Activated CD4-positive, alpha-beta memory T cell treated with anti-CD3 and anti-CD28 coated beads for 36 hours (primary cell): ENCODE measurements at regions not wholly inside any gene's neighbourhood (a gene's known extent, or its start where the extent isn't known, plus 50 kb on each side); places are given as distances from the start of the nearest gene placed in this dataset.

Experiments
- CTCF ChIA-PET: fragments of 350-600 bp; sonication (Branson Sonifier 250); formaldehyde crosslinking; loops from one replicate; lab custom pipeline; 2021; ENCODE audit warnings: antibody characterized with exemption, inconsistent platforms; lab: Charles Lee
- POLR2A ChIA-PET: fragments of 350-600 bp; sonication (Branson Sonifier 250); formaldehyde crosslinking; loops from one replicate; lab custom pipeline; 2021; ENCODE audit warnings: antibody characterized with exemption; lab: Charles Lee
- DNase-seq: peaks from one replicate; pipeline ENCODE4 v3.0.0-alpha.2; 2020
- H3K27ac Mint-ChIP-seq: one replicate; pipeline ENCODE4 v1.8.0; 2021; ENCODE audit warnings: mixed read lengths
- H3K27me3 Mint-ChIP-seq: one replicate; pipeline ENCODE4 v1.8.0; 2021; ENCODE audit warnings: mixed read lengths
- H3K36me3 Mint-ChIP-seq: one replicate; pipeline ENCODE4 v1.8.0; 2021; ENCODE audit warnings: mixed read lengths
- H3K4me1 Mint-ChIP-seq: one replicate; pipeline ENCODE4 v1.8.0; 2021; ENCODE audit warnings: low read depth, mixed read lengths
- H3K4me3 Mint-ChIP-seq: one replicate; pipeline ENCODE4 v1.8.0; 2021; ENCODE audit warnings: mild to moderate bottlenecking, mixed read lengths
- H3K9me3 Mint-ChIP-seq: one replicate; pipeline ENCODE4 v1.8.0; 2021; ENCODE audit warnings: mixed read lengths
- intact Hi-C: fragments of 100-400 bp; cut with micrococcal nuclease; formaldehyde crosslinking; loops from one replicate; pipeline ENCODE4 v1.15.1; 2023

DNA sequence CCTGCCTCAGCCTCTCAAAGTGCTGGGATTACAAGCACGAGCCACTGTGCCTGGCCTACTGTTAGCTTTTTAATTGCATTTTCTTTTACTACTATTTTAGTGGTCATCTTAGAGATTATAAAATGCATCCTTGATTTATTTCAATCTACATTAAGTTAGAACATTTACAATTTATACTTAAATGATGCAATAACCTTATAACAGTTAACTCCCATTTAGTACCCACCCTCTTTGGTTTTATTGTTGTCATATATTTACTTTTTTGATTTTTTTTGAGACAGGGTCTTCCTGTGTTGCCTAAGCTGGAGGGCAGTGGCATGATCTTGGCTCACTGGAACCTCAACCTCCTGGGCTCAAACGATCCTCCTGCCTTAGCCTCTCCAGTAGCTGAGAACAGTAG is 77.3 kb downstream of the PPCDC start:
- CTCF ChIA-PET, result interaction anchor here (0.9 kb wide), 1 partner anchor 63 kb away, joined by 3 read pairs; no protein-coding TSS in a partner anchor
- H3K27ac Mint-ChIP-seq, result no peak overlapping the region
- intact Hi-C loops, result no loop called here
- peaks cover 14% of the 10 kb centered on the region for H3K27me3 Mint-ChIP-seq
- H3K9me3 Mint-ChIP-seq, result no peaks in the 10 kb centered on the region
- POLR2A ChIA-PET, result no interaction called here
- no peak overlapping the region for H3K4me3 Mint-ChIP-seq
- no peaks in the 10 kb centered on the region for H3K36me3 Mint-ChIP-seq
- H3K4me1 Mint-ChIP-seq, result peaks cover 13% of the 10 kb centered on the region
- DNase-seq, result no peak

DNA sequence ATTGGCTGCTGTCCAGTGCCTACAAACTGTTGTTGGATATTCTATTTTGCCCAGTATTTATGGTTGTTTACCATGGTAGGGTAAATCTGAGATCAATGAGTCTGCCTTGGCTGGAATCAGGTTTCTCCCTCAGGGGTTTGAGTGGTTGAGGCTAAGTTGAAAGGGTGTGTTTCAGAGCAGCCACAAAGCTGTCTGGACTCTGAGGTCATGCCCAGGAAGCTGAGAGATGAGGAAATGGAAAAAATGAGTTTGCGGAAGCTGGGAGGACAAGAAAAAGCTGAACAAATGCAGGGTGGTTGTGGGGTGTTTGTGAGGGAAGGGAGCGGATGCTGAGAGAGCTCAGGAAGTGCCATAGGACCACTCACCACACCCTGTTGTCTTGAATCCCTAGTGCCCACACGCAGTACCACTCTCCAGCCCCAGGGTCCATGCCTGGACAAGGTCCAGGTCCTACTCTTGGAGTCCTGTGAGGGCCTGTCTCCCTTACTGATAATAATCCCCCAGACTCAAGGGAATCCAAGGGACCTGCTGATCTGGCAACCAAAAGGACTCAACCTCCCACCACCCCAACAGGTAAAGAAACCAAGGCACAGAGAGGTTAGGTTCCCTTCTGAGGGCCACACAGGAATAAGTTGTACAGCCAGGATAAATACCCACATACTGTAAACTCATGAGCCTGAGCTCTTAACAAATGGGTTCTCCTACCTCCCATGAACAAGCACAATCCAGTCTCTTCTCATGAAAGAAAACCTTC is 81.6 kb downstream of the PPCDC start:
- ChIA-PET CTCF (interaction anchor here (0.6 to 1.6 kb wide), 2 partner anchors 10 to 1292 kb away, joined by 3 to 4 read pairs; no protein-coding TSS in a partner anchor), POLR2A (interaction anchor here (1.5 kb wide), 1 partner anchor 13 kb away, joined by 5 read pairs; no protein-coding TSS in a partner anchor)
- peaks cover 4% of the 10 kb centered on the region for H3K27me3 Mint-ChIP-seq
- peaks cover 23% of the 10 kb centered on the region for H3K4me1 Mint-ChIP-seq
- peak; percentile 63 for DNase-seq
- H3K9me3 Mint-ChIP-seq, result no peaks in the 10 kb centered on the region
- H3K27ac Mint-ChIP-seq, result peak overlapping the region; percentile 28
- H3K4me3 Mint-ChIP-seq, result no peak overlapping the region
- intact Hi-C loops, result no loop called here
- no peaks in the 10 kb centered on the region for H3K36me3 Mint-ChIP-seq

DNA sequence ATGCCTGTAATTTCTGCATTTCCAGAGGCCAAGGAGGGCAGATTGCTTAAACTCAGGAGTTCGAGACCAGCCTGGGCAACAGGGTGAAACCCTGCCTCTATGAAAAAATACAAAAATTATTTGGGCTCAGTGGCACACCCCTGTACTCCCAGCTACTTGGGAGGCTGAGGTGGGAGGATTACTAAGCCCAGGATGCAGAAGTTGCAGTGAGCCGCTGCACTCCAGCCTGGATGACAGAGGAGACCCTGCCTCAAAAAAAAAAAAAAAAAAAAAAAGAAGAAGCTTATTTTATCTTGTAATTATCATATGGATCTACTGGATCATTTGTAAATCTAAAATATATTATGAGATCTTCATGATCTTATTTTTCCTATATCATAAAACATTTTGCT is 84.1 kb downstream of the PPCDC start:
- H3K4me1 Mint-ChIP-seq, result peaks cover 23% of the 10 kb centered on the region
- peaks cover 8% of the 10 kb centered on the region for H3K27me3 Mint-ChIP-seq
- no peak overlapping the region for H3K4me3 Mint-ChIP-seq
- no peak overlapping the region for H3K27ac Mint-ChIP-seq
- H3K9me3 Mint-ChIP-seq, result peaks cover under 1% of the 10 kb centered on the region
- ChIA-PET CTCF (interaction anchor here (0.5 to 1.9 kb wide), 3 partner anchors 16 to 645 kb away, joined by 3 to 9 read pairs (median 3); no protein-coding TSS in a partner anchor), POLR2A (interaction anchor here (1.0 to 1.2 kb wide), 2 partner anchors 22 to 23 kb away, joined by 5 read pairs; no protein-coding TSS in a partner anchor)
- no peaks in the 10 kb centered on the region for H3K36me3 Mint-ChIP-seq
- intact Hi-C loops, result no loop called here
- DNase-seq, result no peak

- Mint-ChIP-seq H3K4me3 (no peak overlapping the region), H3K27ac (peak overlapping the region; percentile 40), H3K9me3 (peaks cover 7% of the 10 kb centered on the region), H3K4me1 (peaks cover 26% of the 10 kb centered on the region), H3K36me3 (peaks cover 4% of the 10 kb centered on the region), H3K27me3 (peaks cover 8% of the 10 kb centered on the region)
- DNase-seq, result peak; percentile 84
- intact Hi-C loops, result loop anchor here (1.0 kb wide), 2 partner anchors 23 to 41 kb away; no protein-coding TSS in a partner anchor
- ChIA-PET CTCF (interaction anchor here (1.0 to 2.0 kb wide), 4 partner anchors 16 to 93 kb away, joined by 3 to 9 read pairs (median 4); partner anchors contain the start of gene C15orf39), POLR2A (interaction anchor here (0.5 to 1.3 kb wide), 5 partner anchors 16 to 84 kb away, joined by 3 to 6 read pairs (median 5); no protein-coding TSS in a partner anchor)
Observed at GRCh38 chr15:75107908-75108838, 84.8 kb downstream of the PPCDC start.

DNA sequence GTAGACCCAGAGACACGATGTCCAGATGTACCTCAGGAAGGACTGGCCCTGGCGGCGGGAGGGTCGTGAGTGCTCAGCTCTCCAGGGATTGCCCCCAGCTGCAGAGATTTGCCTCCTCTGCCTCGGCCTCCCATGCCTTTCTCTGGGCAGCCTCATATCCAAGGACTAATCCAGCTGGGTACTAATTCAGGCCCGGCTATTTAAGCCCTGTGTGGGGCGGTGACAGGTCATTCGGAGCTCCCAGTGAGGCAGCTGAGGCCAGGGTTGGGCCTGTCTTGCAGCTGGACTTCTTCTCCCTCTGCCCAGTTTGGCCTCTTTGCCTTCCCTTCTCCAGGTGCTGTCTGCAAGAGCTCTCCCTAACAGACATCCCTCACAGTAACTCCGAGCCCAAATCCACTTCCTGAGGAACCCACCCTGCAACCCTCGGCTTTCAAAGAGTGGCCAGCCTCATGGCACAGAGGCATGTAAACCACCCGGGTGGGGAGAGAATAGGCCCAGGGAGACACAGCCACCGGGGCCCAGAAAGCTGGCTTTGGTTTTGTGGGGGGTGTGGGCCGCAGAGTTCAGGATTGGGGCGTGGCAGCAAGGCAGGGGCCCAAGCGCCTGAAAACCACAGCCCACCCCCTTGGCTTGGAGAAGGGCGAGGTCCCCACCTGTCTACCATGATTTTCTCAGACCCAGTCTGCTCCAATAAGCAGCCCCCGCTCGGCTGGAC is 85.8 kb downstream of the PPCDC start:
- Mint-ChIP-seq H3K4me1 (peaks cover 26% of the 10 kb centered on the region), H3K27me3 (peaks cover 8% of the 10 kb centered on the region), H3K9me3 (peaks cover 13% of the 10 kb centered on the region), H3K27ac (no peak overlapping the region), H3K4me3 (no peak overlapping the region), H3K36me3 (peaks cover 5% of the 10 kb centered on the region)
- intact Hi-C loops, result no loop called here
- ChIA-PET POLR2A (interaction anchor here (0.6 to 1.3 kb wide), 3 partner anchors 17 to 960 kb away, joined by 3 to 6 read pairs (median 3); no protein-coding TSS in a partner anchor), CTCF (interaction anchor here (0.7 to 2.0 kb wide), 4 partner anchors 17 to 92 kb away, joined by 4 to 9 read pairs (median 4); partner anchors contain the start of gene C15orf39)
- no peak for DNase-seq

DNA sequence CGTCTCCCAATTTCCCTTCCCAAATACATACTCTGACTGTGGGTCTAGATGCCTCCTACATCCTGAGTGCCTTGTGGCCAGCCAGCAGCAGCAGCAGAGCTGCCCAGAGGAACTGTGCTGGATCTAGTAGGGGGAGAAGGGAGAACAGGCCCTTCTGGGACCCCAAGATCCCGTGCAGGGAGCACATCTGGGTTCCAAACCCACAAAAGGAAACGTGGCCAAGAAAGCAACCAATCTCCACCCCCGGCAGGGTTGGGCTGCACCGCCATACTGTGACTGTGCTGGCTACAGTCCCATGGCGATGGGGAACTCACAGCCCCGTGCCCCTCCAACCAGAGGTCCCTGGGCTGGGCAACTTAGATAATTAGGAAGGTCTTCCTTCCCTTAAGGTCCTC is 86.3 kb downstream of the PPCDC start:
- H3K4me3 Mint-ChIP-seq, result no peak overlapping the region
- ChIA-PET POLR2A (no interaction called here), CTCF (interaction anchor here (0.7 to 2.0 kb wide), 2 partner anchors 16 to 92 kb away, joined by 4 read pairs; partner anchors contain the start of gene C15orf39)
- peaks cover 6% of the 10 kb centered on the region for H3K36me3 Mint-ChIP-seq
- intact Hi-C loops, result no loop called here
- H3K9me3 Mint-ChIP-seq, result peaks cover 14% of the 10 kb centered on the region
- H3K4me1 Mint-ChIP-seq, result peaks cover 25% of the 10 kb centered on the region
- peaks cover 7% of the 10 kb centered on the region for H3K27me3 Mint-ChIP-seq
- DNase-seq, result no peak
- H3K27ac Mint-ChIP-seq, result no peak overlapping the region

- DNase-seq, result no peak
- ChIA-PET POLR2A (no interaction called here), CTCF (interaction anchor here (0.9 to 1.3 kb wide), 2 partner anchors 89 to 92 kb away, joined by 3 read pairs; partner anchors contain the start of gene C15orf39)
- peaks cover 6% of the 10 kb centered on the region for H3K36me3 Mint-ChIP-seq
- intact Hi-C loops, result no loop called here
- H3K9me3 Mint-ChIP-seq, result peaks cover 14% of the 10 kb centered on the region
- H3K27ac Mint-ChIP-seq, result no peak overlapping the region
- H3K4me1 Mint-ChIP-seq, result peaks cover 20% of the 10 kb centered on the region
- peaks cover 5% of the 10 kb centered on the region for H3K27me3 Mint-ChIP-seq
- H3K4me3 Mint-ChIP-seq, result no peak overlapping the region
Observed at GRCh38 chr15:75112278-75112847, 89.0 kb downstream of the PPCDC start.

- ChIA-PET CTCF (no interaction called here), POLR2A (no interaction called here)
Observed at GRCh38 chr15:75112848-75113492, 88.7 kb upstream of the C15orf39 start.

GRCh38 chr15:75114327-75114726 is 87.4 kb upstream of the C15orf39 start:
- Mint-ChIP-seq H3K27me3 (peaks cover 5% of the 10 kb centered on the region), H3K4me1 (peaks cover 3% of the 10 kb centered on the region), H3K4me3 (no peak overlapping the region), H3K9me3 (peaks cover 14% of the 10 kb centered on the region), H3K36me3 (peaks cover 6% of the 10 kb centered on the region), H3K27ac (no peak overlapping the region)
- intact Hi-C loops, result no loop called here
- ChIA-PET POLR2A (no interaction called here), CTCF (interaction anchor here (0.7 kb wide), 1 partner anchor 17 kb away, joined by 4 read pairs; no protein-coding TSS in a partner anchor)
- no peak for DNase-seq

More at GRCh38 chr15:75112848-75113492, 88.7 kb upstream of the C15orf39 start:
- Mint-ChIP-seq H3K9me3 (peaks cover 14% of the 10 kb centered on the region), H3K27me3 (peaks cover 5% of the 10 kb centered on the region), H3K4me3 (no peak overlapping the region), H3K4me1 (peaks cover 16% of the 10 kb centered on the region), H3K27ac (no peak overlapping the region), H3K36me3 (peaks cover 6% of the 10 kb centered on the region)
- DNase-seq, result no peak
- intact Hi-C loops, result no loop called here

GRCh38 chr15:75114796-75115195 is 86.9 kb upstream of the C15orf39 start:
- peaks cover 5% of the 10 kb centered on the region for H3K27me3 Mint-ChIP-seq
- H3K4me1 Mint-ChIP-seq, result peaks cover 3% of the 10 kb centered on the region
- peaks cover 6% of the 10 kb centered on the region for H3K36me3 Mint-ChIP-seq
- peaks cover 14% of the 10 kb centered on the region for H3K9me3 Mint-ChIP-seq
- no peak for DNase-seq
- intact Hi-C loops, result no loop called here
- ChIA-PET POLR2A (no interaction called here), CTCF (interaction anchor here (0.7 kb wide), 1 partner anchor 17 kb away, joined by 4 read pairs; no protein-coding TSS in a partner anchor)
- no peak overlapping the region for H3K4me3 Mint-ChIP-seq
- no peak overlapping the region for H3K27ac Mint-ChIP-seq
